GM19324 (cell line): ENCODE measurements at regions not wholly inside any gene's neighbourhood (a gene's known extent, or its start where the extent isn't known, plus 50 kb on each side); places are given as distances from the start of the nearest gene placed in this dataset.

Source experiments
- ATAC-seq: cut with Tn5 transposase; IDR thresholded peaks from one replicate; pipeline ENCODE4 v1.9.1; 2021; ENCODE audit warnings: mild to moderate bottlenecking, moderate library complexity; ENCODE audit not compliant: unreplicated experiment, low FRiP score

DNA sequence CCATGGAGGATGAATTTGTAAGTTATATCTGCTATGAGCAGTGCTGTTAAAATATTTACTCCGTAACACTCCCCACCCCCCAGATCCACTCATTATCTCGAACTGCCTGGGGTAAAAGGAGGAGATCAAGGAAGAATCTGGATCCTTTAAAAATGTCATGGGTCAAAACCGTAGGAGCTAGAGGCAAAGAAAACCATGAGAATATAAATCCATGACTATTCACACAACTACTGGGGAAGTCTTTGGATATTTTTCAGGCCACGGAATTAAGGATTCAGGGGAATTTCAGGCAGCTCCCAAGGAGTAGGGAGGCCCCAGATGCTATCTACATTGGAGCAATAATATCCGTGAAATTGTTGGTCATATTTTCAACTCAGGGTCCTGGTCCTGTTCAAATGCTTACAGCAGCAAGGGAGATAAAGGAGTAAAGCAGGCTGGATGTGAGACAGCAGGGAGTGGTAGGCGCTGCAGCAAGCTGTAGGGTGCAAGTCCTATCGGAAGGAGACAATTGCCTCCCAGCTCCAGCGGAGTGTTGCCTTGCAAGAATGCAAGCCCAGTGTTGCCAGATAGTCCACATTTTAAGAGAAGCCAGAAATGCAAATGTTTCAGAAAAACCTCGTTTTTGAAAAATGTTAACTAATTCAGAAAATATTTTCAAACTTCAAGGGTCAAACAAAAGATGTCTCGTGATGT lies 116.2 kb upstream of the KIT start:
- no peak for ATAC-seq

DNA sequence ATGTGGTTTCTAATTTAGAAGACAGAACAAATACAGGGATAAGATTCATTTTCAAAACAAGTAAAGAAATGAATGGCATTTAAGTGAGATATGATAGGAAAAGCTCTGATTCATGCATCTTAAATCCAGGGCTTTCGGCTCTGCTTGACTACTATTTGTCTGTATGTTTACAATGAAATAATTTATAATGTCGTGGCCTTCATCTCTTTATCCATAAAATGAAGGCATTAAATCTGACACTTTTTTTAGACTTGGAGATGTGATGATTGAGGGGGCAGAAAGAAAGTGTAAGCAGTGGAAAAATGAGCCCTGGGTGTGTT lies 115.7 kb upstream of the KIT start:
- no peak for ATAC-seq

DNA sequence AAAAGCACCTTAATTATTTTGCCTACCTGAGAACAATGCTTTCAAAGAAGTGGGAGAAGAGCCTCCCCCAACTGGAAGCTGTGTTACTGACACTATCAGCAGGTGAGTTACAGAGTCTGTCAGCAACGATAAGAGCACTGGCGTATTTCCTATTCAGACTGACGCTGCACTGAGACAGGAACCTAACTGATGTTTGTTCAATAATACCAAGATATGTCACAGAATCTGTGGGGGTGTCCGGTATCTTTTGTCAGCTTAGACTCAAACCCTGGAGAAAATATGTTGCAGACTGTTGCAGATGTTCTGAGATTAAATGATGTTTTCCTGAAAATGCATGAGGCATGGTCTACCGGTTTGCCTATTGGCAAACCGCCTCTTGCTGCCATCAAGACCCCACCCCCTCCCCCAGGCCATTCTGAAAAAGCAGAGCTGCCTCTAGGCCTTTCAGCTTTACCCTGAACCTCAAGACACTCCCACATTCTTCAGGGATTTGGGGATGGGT lies 115.2 kb upstream of the KIT start:
- ATAC-seq: no peak

DNA sequence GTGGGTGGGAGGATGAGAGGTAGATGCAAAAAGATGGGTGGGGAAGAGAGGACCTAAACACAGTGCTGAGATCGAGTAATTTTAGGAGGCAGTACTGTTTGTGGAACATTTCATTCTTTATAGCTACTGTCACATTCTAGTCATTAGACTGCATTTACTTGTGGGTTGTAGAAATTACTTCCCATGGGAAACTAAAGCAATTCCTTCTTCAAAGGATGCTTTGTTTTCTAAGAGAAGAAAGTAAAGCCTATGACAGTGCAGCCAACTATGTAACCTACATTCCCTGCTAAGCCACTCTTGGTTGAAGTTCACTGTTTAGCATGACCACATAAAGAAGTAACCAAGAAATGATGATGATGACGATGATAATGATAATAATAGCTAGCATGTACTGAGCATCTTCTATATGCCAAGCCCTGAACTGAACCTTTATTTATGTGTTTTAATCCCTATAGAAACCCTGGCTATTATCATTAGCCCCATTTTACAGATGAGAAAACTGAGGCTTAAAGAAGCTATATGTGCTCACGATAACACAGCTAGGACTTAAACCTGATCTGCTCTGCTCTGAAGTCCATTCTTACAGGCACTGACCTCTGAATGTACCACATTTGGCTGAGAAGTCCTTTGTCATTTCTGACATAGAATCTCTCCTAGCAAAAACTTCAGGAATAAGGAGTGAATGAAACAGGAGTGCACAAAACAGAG lies 114.5 kb upstream of the KIT start:
- no peak for ATAC-seq

DNA sequence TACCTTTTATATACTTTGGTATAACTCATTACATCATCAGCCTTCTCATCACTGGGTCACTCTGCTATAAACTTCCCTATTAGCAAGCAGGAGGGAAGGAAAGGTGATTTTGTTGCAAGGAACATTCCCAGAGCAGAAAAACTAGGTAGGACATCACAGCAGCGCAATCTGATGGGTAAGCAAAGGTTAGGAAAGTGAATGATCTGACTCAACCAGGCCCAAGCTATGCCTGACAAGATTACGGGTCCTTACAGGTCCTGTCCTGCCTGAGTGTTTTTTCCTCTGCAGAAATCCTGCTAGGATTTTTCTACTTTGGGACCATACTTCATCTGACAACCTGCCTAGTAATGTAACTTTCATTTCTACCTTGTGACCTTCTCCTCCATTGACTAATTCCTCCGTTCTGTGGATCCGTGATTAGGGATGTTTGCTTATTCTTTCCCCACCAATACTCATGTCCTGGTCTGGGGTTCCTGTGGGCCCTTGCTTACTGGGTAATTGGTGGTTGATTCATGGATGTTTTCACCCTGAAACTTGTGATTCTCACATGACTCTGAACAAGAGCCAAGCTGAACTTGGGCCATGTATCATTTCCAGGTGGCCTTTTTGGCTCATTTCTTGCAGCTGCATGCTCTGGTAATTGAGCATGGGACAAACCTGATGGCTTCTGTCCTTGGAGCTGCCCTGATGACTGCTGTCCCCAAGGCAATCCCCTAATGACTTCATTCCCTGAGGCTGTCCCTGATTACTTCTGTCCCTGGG lies 111.9 kb upstream of the KIT start:
- no peak for ATAC-seq

GRCh38 chr4:54547299-54548097 lies 110.3 kb upstream of the KIT start:
- ATAC-seq: peak; percentile 53

DNA sequence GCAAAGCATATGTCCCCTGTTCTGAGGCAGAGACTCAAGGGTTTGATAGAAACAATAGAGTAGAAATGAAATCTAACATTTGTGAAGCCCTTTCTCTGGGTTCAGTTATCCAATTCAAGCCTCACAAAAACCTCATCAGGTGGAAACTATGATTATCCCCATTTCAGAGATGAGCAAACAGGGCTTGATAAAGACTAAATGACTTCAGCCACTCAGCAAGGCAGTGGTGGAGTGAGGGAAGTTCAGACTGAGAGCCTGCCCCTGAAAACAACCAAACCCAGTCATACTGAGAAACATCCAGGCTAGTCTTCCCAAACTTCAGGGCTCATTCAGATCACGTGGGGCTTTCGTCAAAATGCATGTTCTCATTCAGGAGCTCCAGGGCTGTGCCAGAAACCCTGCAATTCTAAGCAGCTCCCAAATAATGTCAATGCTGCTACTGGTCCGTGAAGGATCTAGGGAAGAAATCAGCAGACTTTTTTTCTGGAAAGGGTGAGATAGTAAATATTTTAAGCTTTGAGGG lies 109.6 kb upstream of the KIT start:
- no peak for ATAC-seq

DNA sequence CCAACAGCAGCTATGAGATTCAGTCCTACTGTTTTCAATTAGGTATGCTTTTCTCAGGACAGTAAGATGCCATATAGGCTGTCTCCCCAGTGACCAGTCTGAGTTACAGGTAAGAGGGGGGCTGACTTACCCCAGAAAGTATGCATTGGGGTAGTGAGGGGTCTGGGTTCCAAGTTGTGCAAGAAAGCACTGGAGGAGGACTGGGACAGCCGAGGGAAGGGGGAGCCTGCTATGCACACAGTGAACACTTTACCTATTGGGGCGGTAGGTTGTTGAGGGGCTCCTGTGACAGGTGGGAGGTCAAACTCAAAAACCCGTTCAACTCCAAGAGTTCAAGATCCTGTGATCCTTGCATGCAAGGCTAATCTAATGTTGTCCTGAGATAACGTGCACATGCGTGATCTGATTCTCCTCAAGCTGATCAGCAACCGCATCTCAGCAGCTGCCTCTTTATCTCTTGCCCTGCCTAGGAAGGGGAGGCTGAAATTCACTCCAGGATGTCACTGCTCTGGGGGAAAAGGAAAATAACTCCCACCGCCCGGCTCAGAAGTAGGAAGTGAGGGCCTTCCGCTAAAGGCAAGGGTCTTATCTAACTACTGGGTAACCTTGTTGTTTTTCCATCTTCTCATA lies 108.8 kb upstream of the KIT start:
- ATAC-seq: no peak

DNA sequence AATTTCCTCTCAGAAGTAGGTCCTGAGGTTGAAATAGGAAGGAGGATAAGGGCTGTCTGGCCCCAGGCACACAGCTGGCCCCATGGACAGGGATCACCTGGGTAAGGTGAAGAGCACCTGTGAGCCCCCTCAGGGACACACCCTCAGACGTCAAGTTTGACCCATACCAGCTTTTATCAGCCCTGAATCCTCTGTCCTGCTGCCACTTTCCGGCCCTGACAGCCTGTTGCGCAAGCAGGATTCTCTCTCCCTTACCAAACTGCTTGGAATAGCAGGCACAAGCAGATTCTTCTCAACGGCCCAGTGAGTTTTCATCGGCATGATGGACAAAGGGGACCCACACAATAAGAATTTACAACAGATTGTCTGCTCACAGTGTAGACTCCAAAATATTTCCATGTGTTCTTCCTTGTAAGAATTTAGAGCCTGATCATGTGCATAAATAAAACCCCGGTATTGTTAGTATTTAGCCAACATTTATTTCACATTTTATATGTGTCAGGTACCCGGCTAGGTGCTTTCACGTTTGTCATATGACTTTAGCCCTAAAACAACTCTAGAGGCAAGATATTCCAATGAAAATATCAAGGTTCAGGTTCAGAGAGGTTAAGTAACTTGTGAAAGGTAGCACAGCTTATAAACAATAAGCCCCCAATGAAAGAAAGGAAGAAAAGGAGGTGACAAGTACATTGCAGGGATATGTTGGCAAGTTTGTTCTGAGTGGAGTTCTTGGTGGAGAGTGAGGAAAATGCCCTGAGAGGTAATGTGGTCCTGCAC lies 107.2 kb upstream of the KIT start:
- ATAC-seq: no peak

- no peak for ATAC-seq
Measured at GRCh38 chr4:54553001-54553400, 104.8 kb upstream of the KIT start.

DNA sequence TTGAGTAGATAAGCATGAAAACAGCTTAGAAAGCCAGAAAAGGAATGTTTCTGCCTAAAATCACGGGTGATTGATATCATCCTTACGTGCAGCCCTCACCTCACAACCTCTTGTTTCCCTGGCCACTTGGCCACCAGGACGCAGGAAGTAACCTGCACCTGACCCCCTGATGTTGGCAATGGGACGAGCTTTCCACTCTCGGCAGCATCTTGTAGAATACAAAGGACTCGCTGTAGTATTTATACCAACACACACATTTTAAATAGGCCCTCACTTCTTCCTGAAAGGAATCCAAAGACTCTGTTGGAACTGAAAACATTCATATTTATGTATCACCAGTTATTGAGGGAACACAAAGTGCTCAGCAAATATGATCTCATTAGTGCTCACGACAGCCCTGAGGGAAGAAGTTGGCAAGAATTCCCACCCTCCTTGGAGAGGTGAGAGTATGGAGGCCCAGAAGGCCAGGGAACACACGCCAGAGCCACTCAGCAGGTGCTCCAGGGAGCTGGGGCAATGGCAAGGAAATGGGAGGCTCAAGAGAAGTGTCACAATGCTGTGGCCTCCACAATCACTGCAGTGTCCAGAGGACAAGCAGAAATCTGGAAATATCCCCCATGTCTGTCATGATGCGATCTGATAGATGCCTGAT lies 103.3 kb upstream of the KIT start:
- ATAC-seq: no peak

DNA sequence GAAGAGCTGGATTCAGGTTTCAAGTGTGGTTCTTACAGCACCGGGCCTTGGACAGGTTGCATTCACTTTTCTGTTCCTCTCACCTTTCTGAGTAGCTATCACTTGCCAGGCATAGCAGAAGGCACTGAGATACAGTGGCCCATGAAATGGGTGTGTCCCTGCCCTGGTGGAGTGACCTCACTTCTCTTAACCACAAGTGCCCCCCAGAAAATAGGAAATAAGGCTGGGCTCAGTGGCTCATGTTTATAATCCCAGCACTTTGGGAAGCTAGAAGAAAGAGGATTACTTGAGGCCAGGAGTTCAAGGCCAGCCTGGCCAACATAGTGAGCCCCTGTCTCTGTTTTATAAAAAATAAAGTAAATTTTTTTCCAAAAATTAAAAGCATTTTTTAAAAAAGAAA lies 101.7 kb upstream of the KIT start:
- ATAC-seq: no peak

GRCh38 chr4:54556587-54556986 lies 101.2 kb upstream of the KIT start:
- no peak for ATAC-seq

DNA sequence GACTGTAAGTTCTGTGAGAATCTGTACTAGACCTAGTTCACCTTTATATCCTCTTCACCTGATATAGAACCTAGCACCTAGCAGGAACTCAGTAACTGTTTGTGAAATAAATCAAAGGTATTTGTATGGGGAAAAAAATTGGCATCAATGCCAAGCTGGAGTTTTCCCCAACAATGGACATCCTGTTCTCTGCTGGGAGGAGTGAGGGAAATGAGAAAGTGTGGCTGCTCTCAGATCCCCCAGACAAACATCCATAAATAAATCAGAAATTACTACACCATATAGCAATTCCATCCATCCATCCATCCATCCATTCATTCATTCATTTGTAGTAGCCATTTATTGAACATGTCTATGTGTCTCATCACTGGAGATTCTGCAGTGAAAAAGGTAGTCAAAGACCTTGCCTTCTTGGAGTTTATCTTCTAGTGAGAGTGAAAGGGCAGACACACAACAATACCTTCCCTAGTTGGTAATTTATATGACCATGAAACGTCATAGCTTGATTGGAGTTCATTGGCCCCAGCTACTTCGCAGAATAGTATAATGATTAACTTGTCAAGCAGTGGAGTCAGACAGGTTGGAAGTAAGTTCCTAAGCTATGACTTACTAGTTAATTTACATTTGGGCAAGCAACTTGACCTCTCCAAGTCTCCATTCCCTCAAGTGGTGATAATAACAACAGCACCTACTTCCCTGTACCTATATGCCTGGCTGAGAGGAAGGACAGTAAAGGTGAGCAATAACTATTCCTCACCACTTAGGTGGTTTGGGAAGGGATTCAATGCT lies 98.7 kb upstream of the KIT start:
- ATAC-seq: no peak

DNA sequence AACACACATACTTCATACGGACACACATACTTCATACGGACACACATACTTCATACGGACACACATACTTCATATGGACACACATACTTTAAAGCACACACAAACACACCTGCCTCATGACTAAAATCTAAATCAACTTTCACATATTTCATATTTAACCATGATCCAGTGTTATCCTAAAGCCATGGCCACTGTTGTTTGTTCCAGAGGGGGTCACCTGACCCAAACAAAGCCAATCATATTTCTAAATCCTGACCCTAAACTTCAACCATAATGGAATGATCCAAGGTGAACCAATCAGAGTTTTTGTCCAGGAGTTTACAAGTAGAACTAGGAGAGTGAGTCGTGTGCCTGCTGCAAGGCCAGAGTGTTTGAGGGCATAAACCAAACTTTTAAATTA lies 97.2 kb upstream of the KIT start:
- no peak for ATAC-seq

DNA sequence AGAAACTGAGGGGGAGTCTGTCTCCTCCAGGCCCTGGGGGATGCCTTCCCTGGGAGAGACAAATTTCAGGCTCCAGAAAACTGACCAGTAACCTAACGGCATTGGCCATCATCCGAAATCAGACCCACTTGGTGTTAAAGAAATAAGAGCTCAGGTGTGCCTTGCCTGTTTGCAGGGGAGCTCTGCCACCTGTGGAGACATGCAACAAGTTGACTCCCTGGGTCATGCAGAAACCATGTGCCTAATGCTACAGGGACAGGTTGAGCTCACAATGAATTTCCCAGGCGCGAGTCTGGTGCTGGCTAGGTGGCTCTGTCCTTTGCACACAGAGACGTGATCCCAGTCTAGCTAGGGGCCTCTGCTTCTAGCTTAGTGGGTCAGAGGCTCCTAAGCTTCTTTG lies 95.8 kb upstream of the KIT start:
- ATAC-seq: no peak

DNA sequence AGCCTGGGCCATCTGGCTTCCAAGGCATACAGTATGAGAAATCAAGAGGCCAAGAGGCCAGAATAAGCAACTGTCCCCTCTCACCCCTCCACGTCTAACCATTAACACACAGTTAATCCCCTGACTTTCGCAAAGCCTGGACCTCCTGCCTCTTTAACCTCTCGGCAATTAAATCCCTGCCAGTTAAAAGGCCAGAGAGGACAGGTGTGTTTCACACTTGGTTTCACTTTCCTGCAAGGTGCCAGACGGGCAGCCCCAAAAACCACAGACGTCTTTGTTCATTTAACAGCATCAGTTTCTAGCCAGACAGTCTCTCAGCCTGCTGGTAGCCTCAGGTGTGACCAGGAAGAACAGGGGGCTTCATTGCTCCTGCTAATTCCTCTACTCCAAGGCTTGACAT lies 91.1 kb upstream of the KIT start:
- ATAC-seq: peak; percentile 98

GRCh38 chr4:54567327-54567726 lies 90.4 kb upstream of the KIT start:
- ATAC-seq: no peak
